WTC11 (cell line): ENCODE measurements at regions not wholly inside any gene's neighbourhood (a gene's known extent, or its start where the extent isn't known, plus 50 kb on each side); places are given as distances from the start of the nearest gene placed in this dataset.

ENCODE experiments used
- ATAC-seq: fragments of 200-7000 bp; cut with Tn5 transposase; 2 replicates; pipeline ENCODE4 v1.10.0; 2021; ENCODE audit warnings: mild to moderate bottlenecking, moderate library complexity
- CTCF ChIA-PET: fragments of 300-600 bp; sonication (Branson Sonifier 250); formaldehyde crosslinking; loops from one replicate; lab custom pipeline; 2021; ENCODE audit warnings: antibody characterized with exemption; lab: Charles Lee
- POLR2A ChIA-PET: fragments of 350-600 bp; sonication (Branson Sonifier 250); formaldehyde crosslinking; loops from one replicate; lab custom pipeline; 2021; ENCODE audit warnings: antibody characterized with exemption; lab: Charles Lee
- DNase-seq: peaks from one replicate; pipeline ENCODE4 v3.0.0; 2021; ENCODE audit warnings: low spot score
- H3K27ac Mint-ChIP-seq: 2 replicates; pipeline ENCODE4 v1.8.0; 2021; ENCODE audit warnings: mixed read lengths
- H3K27me3 Mint-ChIP-seq: 2 replicates; pipeline ENCODE4 v1.8.0; 2021; ENCODE audit warnings: low read depth, mild to moderate bottlenecking, moderate library complexity, mixed read lengths
- H3K36me3 Mint-ChIP-seq: 2 replicates; pipeline ENCODE4 v1.8.0; 2021; ENCODE audit warnings: mixed read lengths
- H3K4me1 Mint-ChIP-seq: 2 replicates; pipeline ENCODE4 v1.8.0; 2022; ENCODE audit warnings: mixed read lengths
- H3K4me3 Mint-ChIP-seq: 2 replicates; pipeline ENCODE4 v1.8.0; 2021; ENCODE audit warnings: mild to moderate bottlenecking, moderate library complexity, mixed read lengths
- H3K9me3 Mint-ChIP-seq: 2 replicates; pipeline ENCODE4 v1.8.0; 2021; ENCODE audit warnings: mixed read lengths
- ATF1 ChIP-seq: sonication (generic); formaldehyde crosslinking; IDR thresholded peaks from 2 replicates; pipeline ENCODE4 v1.8.1; 2023; ENCODE audit warnings: mild to moderate bottlenecking, moderate library complexity, missing genetic modification reagents
- GTF2I ChIP-seq: fragments of 250-450 bp; sonication (Bioruptor Pico); conservative IDR thresholded peaks from 2 replicates; pipeline ENCODE4 v1.4.0; 2021; ENCODE audit warnings: mild to moderate bottlenecking
- IRF1 ChIP-seq: sonication (generic); formaldehyde crosslinking; IDR thresholded peaks from 2 replicates; pipeline ENCODE4 v1.8.0; 2023; ENCODE audit warnings: missing genetic modification reagents
- MXD4 ChIP-seq: fragments of 250-450 bp; sonication (Bioruptor Pico); IDR thresholded peaks from 2 replicates; pipeline ENCODE4 v1.8.0; 2021; ENCODE audit warnings: mild to moderate bottlenecking, moderate library complexity, borderline replicate concordance
- NR2C2 ChIP-seq: sonication (generic); formaldehyde crosslinking; IDR thresholded peaks from 2 replicates; pipeline ENCODE4 v1.8.0; 2022; ENCODE audit warnings: mild to moderate bottlenecking, missing genetic modification reagents
- OVOL2 ChIP-seq: fragments of 250-450 bp; sonication (Bioruptor Pico); IDR thresholded peaks from 2 replicates; pipeline ENCODE4 v1.9.0; 2021; ENCODE audit warnings: mild to moderate bottlenecking, borderline replicate concordance
- SMAD3 ChIP-seq: sonication (generic); formaldehyde crosslinking; IDR thresholded peaks from 2 replicates; pipeline ENCODE4 v1.8.0; 2022; ENCODE audit warnings: missing genetic modification reagents, mild to moderate bottlenecking, borderline replicate concordance
- SOX15 ChIP-seq: fragments of 250-450 bp; sonication (Bioruptor Pico); IDR thresholded peaks from 2 replicates; pipeline ENCODE4 v1.9.0; 2021; ENCODE audit warnings: mild to moderate bottlenecking
- ZBTB21 ChIP-seq: sonication (generic); formaldehyde crosslinking; IDR thresholded peaks from 2 replicates; pipeline ENCODE4 v1.8.1; 2023; ENCODE audit warnings: mild to moderate bottlenecking, missing genetic modification reagents, borderline replicate concordance
- ZNF138 ChIP-seq: sonication (generic); formaldehyde crosslinking; conservative IDR thresholded peaks from 2 replicates; pipeline ENCODE4 v1.8.1; 2022; ENCODE audit warnings: mild to moderate bottlenecking, moderate library complexity, missing genetic modification reagents
- ZNF416 ChIP-seq: fragments of 250-450 bp; sonication (Bioruptor Pico); IDR thresholded peaks from 2 replicates; pipeline ENCODE4 v1.9.0; 2021; ENCODE audit warnings: mild to moderate bottlenecking, inconsistent platforms
- ZNF423 ChIP-seq: fragments of 250-450 bp; sonication (Bioruptor Pico); IDR thresholded peaks from 2 replicates; pipeline ENCODE4 v2.1.2; 2022; ENCODE audit warnings: mild to moderate bottlenecking, moderate library complexity
- TF ChIP-seq, protein P1 (sequence below): fragments of 250-450 bp; sonication (Bioruptor Pico); IDR thresholded peaks from 2 replicates; pipeline ENCODE4 v1.9.0; 2021; ENCODE audit warnings: mild to moderate bottlenecking
- TF ChIP-seq, protein P2 (sequence below): sonication (generic); formaldehyde crosslinking; IDR thresholded peaks from 2 replicates; pipeline ENCODE4 v1.8.0; 2022; ENCODE audit warnings: mild to moderate bottlenecking, missing genetic modification reagents
- TF ChIP-seq, protein P3 (sequence below): sonication (generic); formaldehyde crosslinking; IDR thresholded peaks from 2 replicates; pipeline ENCODE4 v1.8.0; 2022; ENCODE audit warnings: mild to moderate bottlenecking, missing genetic modification reagents
- TF ChIP-seq, protein P4 (sequence below): sonication (generic); formaldehyde crosslinking; conservative IDR thresholded peaks from 2 replicates; pipeline ENCODE4 v1.8.1; 2023; ENCODE audit warnings: mild to moderate bottlenecking, low read depth, missing genetic modification reagents, moderate library complexity
- TF ChIP-seq, protein P5 (sequence below): sonication (generic); formaldehyde crosslinking; IDR thresholded peaks from 2 replicates; pipeline ENCODE4 v1.8.1; 2023; ENCODE audit warnings: mild to moderate bottlenecking, missing genetic modification reagents, moderate library complexity
- TF ChIP-seq, protein P6 (sequence below): sonication (generic); formaldehyde crosslinking; conservative IDR thresholded peaks from 2 replicates; pipeline ENCODE4 v1.8.1; 2022; ENCODE audit warnings: mild to moderate bottlenecking, missing genetic modification reagents

- POLR2A ChIA-PET, result no interaction called here
Observed at GRCh38 chr21:20649231-20649630, 349.0 kb upstream of the NCAM2 start.

DNA sequence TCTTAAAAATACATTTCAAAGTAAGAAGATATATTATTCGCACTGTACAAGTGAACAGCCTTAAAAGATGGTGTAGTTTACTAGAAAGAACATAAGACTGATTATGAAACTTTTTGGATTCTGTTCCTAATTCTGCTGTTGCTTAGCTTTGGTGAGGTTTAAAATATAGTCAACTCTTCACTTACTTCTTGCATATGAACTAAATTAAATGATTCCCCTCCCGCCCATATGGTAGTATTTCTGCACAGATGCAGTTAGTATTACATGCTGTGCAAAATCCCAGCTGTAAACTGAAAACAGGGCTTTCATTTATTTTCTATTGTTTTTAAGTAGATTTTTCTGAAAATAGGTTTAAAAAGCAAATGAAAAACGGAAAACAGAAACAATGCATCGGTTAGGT, 345.4 kb upstream of the NCAM2 start:
- CTCF ChIA-PET, result no interaction called here

More at GRCh38 chr21:20649231-20649630, 349.0 kb upstream of the NCAM2 start:
- CTCF ChIA-PET, result no interaction called here
- Mint-ChIP-seq H3K27ac (no peak overlapping the region), H3K27me3 (no peaks in the 10 kb centered on the region), H3K36me3 (peaks cover 2% of the 10 kb centered on the region), H3K4me1 (no peaks in the 10 kb centered on the region), H3K4me3 (no peak overlapping the region), H3K9me3 (peaks cover 13% of the 10 kb centered on the region; the same call in 1 of the 2 replicates)
- TF ChIP-seq, protein P1, sequence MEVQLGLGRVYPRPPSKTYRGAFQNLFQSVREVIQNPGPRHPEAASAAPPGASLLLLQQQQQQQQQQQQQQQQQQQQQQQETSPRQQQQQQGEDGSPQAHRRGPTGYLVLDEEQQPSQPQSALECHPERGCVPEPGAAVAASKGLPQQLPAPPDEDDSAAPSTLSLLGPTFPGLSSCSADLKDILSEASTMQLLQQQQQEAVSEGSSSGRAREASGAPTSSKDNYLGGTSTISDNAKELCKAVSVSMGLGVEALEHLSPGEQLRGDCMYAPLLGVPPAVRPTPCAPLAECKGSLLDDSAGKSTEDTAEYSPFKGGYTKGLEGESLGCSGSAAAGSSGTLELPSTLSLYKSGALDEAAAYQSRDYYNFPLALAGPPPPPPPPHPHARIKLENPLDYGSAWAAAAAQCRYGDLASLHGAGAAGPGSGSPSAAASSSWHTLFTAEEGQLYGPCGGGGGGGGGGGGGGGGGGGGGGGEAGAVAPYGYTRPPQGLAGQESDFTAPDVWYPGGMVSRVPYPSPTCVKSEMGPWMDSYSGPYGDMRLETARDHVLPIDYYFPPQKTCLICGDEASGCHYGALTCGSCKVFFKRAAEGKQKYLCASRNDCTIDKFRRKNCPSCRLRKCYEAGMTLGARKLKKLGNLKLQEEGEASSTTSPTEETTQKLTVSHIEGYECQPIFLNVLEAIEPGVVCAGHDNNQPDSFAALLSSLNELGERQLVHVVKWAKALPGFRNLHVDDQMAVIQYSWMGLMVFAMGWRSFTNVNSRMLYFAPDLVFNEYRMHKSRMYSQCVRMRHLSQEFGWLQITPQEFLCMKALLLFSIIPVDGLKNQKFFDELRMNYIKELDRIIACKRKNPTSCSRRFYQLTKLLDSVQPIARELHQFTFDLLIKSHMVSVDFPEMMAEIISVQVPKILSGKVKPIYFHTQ (CRISPR knock-in tag), result no peak
- TF ChIP-seq, protein P2, sequence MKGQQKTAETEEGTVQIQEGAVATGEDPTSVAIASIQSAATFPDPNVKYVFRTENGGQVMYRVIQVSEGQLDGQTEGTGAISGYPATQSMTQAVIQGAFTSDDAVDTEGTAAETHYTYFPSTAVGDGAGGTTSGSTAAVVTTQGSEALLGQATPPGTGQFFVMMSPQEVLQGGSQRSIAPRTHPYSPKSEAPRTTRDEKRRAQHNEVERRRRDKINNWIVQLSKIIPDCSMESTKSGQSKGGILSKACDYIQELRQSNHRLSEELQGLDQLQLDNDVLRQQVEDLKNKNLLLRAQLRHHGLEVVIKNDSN (CRISPR knock-in tag), result no peak
- TF ChIP-seq SMAD3 (CRISPR knock-in tag), result no peak
- ATAC-seq, result no peak
- no peak for DNase-seq

More for the DNA sequence above, 345.4 kb upstream of the NCAM2 start:
- no peaks in the 10 kb centered on the region for H3K27me3 Mint-ChIP-seq
- no peak overlapping the region for H3K4me3 Mint-ChIP-seq
- no peak for ATAC-seq
- H3K27ac Mint-ChIP-seq, result no peak overlapping the region
- POLR2A ChIA-PET, result no interaction called here
- no peak for TF ChIP-seq OVOL2 (CRISPR knock-in tag)
- TF ChIP-seq, protein P3, sequence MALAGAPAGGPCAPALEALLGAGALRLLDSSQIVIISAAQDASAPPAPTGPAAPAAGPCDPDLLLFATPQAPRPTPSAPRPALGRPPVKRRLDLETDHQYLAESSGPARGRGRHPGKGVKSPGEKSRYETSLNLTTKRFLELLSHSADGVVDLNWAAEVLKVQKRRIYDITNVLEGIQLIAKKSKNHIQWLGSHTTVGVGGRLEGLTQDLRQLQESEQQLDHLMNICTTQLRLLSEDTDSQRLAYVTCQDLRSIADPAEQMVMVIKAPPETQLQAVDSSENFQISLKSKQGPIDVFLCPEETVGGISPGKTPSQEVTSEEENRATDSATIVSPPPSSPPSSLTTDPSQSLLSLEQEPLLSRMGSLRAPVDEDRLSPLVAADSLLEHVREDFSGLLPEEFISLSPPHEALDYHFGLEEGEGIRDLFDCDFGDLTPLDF, result no peak
- TF ChIP-seq SOX15, result no peak
- no peak for TF ChIP-seq ZBTB21
- TF ChIP-seq, protein P4, sequence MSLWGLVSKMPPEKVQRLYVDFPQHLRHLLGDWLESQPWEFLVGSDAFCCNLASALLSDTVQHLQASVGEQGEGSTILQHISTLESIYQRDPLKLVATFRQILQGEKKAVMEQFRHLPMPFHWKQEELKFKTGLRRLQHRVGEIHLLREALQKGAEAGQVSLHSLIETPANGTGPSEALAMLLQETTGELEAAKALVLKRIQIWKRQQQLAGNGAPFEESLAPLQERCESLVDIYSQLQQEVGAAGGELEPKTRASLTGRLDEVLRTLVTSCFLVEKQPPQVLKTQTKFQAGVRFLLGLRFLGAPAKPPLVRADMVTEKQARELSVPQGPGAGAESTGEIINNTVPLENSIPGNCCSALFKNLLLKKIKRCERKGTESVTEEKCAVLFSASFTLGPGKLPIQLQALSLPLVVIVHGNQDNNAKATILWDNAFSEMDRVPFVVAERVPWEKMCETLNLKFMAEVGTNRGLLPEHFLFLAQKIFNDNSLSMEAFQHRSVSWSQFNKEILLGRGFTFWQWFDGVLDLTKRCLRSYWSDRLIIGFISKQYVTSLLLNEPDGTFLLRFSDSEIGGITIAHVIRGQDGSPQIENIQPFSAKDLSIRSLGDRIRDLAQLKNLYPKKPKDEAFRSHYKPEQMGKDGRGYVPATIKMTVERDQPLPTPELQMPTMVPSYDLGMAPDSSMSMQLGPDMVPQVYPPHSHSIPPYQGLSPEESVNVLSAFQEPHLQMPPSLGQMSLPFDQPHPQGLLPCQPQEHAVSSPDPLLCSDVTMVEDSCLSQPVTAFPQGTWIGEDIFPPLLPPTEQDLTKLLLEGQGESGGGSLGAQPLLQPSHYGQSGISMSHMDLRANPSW (CRISPR knock-in tag), result no peak
- TF ChIP-seq, protein P5, sequence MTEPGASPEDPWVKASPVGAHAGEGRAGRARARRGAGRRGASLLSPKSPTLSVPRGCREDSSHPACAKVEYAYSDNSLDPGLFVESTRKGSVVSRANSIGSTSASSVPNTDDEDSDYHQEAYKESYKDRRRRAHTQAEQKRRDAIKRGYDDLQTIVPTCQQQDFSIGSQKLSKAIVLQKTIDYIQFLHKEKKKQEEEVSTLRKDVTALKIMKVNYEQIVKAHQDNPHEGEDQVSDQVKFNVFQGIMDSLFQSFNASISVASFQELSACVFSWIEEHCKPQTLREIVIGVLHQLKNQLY (CRISPR knock-in tag), result no peak
- TF ChIP-seq, protein P6, sequence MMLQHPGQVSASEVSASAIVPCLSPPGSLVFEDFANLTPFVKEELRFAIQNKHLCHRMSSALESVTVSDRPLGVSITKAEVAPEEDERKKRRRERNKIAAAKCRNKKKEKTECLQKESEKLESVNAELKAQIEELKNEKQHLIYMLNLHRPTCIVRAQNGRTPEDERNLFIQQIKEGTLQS (CRISPR knock-in tag), result no peak
- TF ChIP-seq ZNF423, result no peak
- no peak for TF ChIP-seq GTF2I
- no peak for TF ChIP-seq MXD4 (CRISPR knock-in tag)
- no peak for TF ChIP-seq NR2C2
- TF ChIP-seq ZNF138 (CRISPR knock-in tag), result no peak
- TF ChIP-seq ATF1 (CRISPR knock-in tag), result no peak
- TF ChIP-seq, protein P2 (CRISPR knock-in tag), result no peak
- TF ChIP-seq IRF1 (CRISPR knock-in tag), result no peak
- TF ChIP-seq ZNF416 (CRISPR knock-in tag), result no peak
- H3K36me3 Mint-ChIP-seq, result no peaks in the 10 kb centered on the region
- peaks cover 4% of the 10 kb centered on the region; the same call in 1 of the 2 replicates for H3K9me3 Mint-ChIP-seq
- H3K4me1 Mint-ChIP-seq, result peaks cover 4% of the 10 kb centered on the region; the same call in 1 of the 2 replicates
- no peak for DNase-seq
